ENCODE measurements at regions not wholly inside any gene's neighbourhood (a gene's known extent, or its start where the extent isn't known, plus 50 kb on each side); places are given as distances from the start of the nearest gene placed in this dataset.

DNA sequence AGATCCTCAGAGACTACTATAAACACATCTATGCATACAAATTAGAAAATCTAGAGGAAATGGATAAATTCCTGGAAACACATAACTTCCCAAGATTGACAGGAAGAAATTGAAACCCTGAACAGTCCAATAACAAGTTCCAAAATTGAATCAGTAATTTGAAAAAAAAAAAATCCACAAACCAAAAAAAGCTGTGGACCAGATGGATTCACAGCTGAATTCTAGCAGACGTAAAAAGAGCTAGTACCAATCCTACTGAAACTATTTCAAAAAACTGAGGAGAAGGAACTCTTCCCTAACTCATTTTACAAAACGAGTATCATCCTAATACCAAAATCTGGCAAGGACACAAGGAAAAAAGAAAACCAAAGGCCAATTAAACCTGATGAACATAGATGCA is 77.0 kb upstream of the FXR1 start:
- ChIA-PET POLR2A (ENCODE audit: unreplicated experiment) (no interaction called here), CTCF (no interaction called here)
- TF ChIP-seq CTCF (conservative IDR thresholded peaks at IDR 0.05) (no peak), EZH2 (IDR thresholded peaks at IDR 0.05; ENCODE audit: low read depth) (no peak)
- Histone ChIP-seq H2AFZ (no peak overlapping the region), H3K27me3 (ENCODE audit: insufficient read depth, low read depth) (no peaks in the 10 kb centered on the region), H3K79me2 (ENCODE audit: low read depth) (no peaks in the 10 kb centered on the region), H3K9me3 (ENCODE audit: insufficient read depth, low read depth) (no peaks in the 10 kb centered on the region), H4K20me1 (ENCODE audit: insufficient read depth) (no peaks in the 10 kb centered on the region), H3F3A (ENCODE audit: insufficient read depth, low read depth) (no peaks in the 10 kb centered on the region), H3K4me3 (no peak overlapping the region), H3K9me2 (ENCODE audit: insufficient read depth) (no peaks in the 10 kb centered on the region), H3K4me1 (replicated peaks; ENCODE audit: insufficient read depth) (no peaks in the 10 kb centered on the region), H3K4me2 (no peak overlapping the region), H3K36me3 (ENCODE audit: low read depth) (no peaks in the 10 kb centered on the region), H3K27ac (no peak overlapping the region)
- BruUV-seq (replicated peaks) = no TSS peak
- no peak for DNase-seq
- intact Hi-C loops (cut with micrococcal nuclease; ENCODE audit: unreplicated experiment) = no loop called here

DNA sequence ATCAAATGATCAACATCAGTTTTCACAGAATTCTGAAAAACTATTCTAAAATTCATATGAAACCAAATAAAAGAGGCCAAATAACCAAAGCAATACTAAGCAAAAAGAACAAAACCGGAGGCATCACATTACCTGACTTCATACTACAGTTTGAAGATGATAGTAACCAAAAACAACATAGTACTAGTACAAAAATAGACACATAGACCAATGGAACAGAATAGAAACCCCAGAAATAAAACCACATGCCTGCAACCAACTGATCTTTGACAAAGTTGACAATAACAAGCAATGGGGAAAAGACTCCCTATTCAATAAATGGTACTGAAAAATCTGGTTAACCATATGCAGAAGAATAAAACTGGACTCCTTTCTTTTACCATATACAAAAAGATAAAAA is 75.7 kb upstream of the FXR1 start:
- intact Hi-C loops (cut with micrococcal nuclease; ENCODE audit: unreplicated experiment) = no loop called here
- CTCF ChIA-PET = no interaction called here
- H3K4me1 ChIP-seq (replicated peaks; ENCODE audit: insufficient read depth) = no peaks in the 10 kb centered on the region
- POLR2A ChIA-PET (ENCODE audit: unreplicated experiment) = no interaction called here
- TF ChIP-seq CTCF (conservative IDR thresholded peaks at IDR 0.05) = no peak
- TF ChIP-seq EZH2 (IDR thresholded peaks at IDR 0.05; ENCODE audit: low read depth) = no peak
- H3K9me3 ChIP-seq (ENCODE audit: insufficient read depth, low read depth) = no peaks in the 10 kb centered on the region
- H3K36me3 ChIP-seq (ENCODE audit: low read depth) = no peaks in the 10 kb centered on the region
- H3K4me3 ChIP-seq = no peak overlapping the region
- no peaks in the 10 kb centered on the region for H3F3A ChIP-seq (ENCODE audit: insufficient read depth, low read depth)
- BruUV-seq (replicated peaks) = no TSS peak
- H3K79me2 ChIP-seq (ENCODE audit: low read depth) = no peaks in the 10 kb centered on the region
- no peaks in the 10 kb centered on the region for H3K27me3 ChIP-seq (ENCODE audit: insufficient read depth, low read depth)
- H3K9me2 ChIP-seq (ENCODE audit: insufficient read depth) = no peaks in the 10 kb centered on the region
- no peak overlapping the region for H2AFZ ChIP-seq
- H3K4me2 ChIP-seq = no peak overlapping the region
- H4K20me1 ChIP-seq (ENCODE audit: insufficient read depth) = no peaks in the 10 kb centered on the region
- H3K27ac ChIP-seq = no peak overlapping the region
- DNase-seq = no peak

GRCh38 chr3:180854887-180855286 is 57.6 kb upstream of the FXR1 start:
- Histone ChIP-seq H3K4me3 (no peak overlapping the region), H3F3A (ENCODE audit: insufficient read depth, low read depth) (no peaks in the 10 kb centered on the region), H3K36me3 (ENCODE audit: low read depth) (no peaks in the 10 kb centered on the region), H3K79me2 (ENCODE audit: low read depth) (no peaks in the 10 kb centered on the region), H3K4me1 (replicated peaks; ENCODE audit: insufficient read depth) (no peaks in the 10 kb centered on the region), H4K20me1 (ENCODE audit: insufficient read depth) (no peaks in the 10 kb centered on the region), H3K4me2 (no peak overlapping the region), H3K9me3 (ENCODE audit: insufficient read depth, low read depth) (no peaks in the 10 kb centered on the region; the same call in 1 of the 2 replicates), H2AFZ (no peak overlapping the region), H3K27ac (no peak overlapping the region), H3K9me2 (ENCODE audit: insufficient read depth) (no peaks in the 10 kb centered on the region), H3K27me3 (ENCODE audit: insufficient read depth, low read depth) (no peaks in the 10 kb centered on the region)
- intact Hi-C loops (cut with micrococcal nuclease; ENCODE audit: unreplicated experiment) = no loop called here
- no peak for TF ChIP-seq CTCF (conservative IDR thresholded peaks at IDR 0.05)
- TF ChIP-seq EZH2 (IDR thresholded peaks at IDR 0.05; ENCODE audit: low read depth) = no peak
- BruUV-seq (replicated peaks) = no TSS peak
- DNase-seq = no peak
- CTCF ChIA-PET = no interaction called here
- POLR2A ChIA-PET (ENCODE audit: unreplicated experiment) = no interaction called here

Measured in PC-9 (cell line).